Cardiac fibroblast (primary cell): ENCODE measurements at regions not wholly inside any gene's neighbourhood (a gene's known extent, or its start where the extent isn't known, plus 50 kb on each side); places are given as distances from the start of the nearest gene placed in this dataset.

ENCODE experiments used
- DNase-seq, 2 donors: peaks; one replicate each; pipeline versions ENCODE4 v3.0.0 to v3.0.0-alpha.2; 2010; ENCODE audit warnings: low read depth in 2 of 2
- H3K4me3 ChIP-seq, 2 donors: replicated peaks in 1 of 2; 1 replicate in 1 of 2; 2 replicates in 1 of 2; pipeline ENCODE4 v1.5.1; 2011; ENCODE audit warnings: low read depth in 2 of 2, low read length in 2 of 2, mild to moderate bottlenecking in 2 of 2, moderate library complexity in 1 of 2
- TF ChIP-seq, protein P1 (sequence below): IDR thresholded peaks from one replicate; pipeline ENCODE4 v1.5.1; 2011; ENCODE audit warnings: low read depth, mild to moderate bottlenecking, low read length, inconsistent platforms

DNA sequence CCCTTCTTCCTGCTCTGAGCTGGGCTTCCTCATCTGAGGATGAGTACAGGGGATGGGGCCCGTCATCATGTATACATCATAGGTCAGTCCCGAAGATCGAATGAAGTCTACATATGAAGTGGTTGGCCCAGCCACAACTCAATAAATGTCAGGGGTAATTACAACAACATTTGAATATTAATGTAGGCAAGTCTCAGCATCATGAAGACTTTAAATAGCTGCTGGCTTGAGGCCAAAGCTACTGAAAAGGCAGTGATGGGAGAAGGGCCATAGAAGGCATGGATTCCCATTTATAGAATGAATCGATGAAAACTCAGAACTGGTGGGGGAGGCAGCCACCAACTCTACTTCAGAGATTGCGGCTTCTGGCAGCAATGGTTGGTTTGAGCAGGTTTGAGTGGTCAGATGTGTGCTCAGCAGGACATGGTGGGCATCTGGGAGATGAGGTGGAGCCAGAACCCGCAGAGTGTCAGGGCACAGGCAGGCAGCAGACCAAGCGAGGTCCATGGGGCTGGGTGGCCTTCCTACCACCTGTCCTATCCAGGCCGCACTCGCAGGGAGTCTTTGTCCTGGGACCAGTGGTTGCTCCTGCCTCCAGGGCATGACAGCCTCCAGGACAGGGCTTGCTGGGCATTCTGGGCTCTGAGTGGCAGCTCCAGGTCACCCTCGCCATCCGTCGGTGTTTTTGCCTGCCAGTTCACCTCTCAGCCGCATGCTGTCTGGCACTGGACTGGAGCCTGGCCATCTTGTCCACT lies 919.1 kb downstream of the TBC1D22A start:
- TF ChIP-seq, protein P1, sequence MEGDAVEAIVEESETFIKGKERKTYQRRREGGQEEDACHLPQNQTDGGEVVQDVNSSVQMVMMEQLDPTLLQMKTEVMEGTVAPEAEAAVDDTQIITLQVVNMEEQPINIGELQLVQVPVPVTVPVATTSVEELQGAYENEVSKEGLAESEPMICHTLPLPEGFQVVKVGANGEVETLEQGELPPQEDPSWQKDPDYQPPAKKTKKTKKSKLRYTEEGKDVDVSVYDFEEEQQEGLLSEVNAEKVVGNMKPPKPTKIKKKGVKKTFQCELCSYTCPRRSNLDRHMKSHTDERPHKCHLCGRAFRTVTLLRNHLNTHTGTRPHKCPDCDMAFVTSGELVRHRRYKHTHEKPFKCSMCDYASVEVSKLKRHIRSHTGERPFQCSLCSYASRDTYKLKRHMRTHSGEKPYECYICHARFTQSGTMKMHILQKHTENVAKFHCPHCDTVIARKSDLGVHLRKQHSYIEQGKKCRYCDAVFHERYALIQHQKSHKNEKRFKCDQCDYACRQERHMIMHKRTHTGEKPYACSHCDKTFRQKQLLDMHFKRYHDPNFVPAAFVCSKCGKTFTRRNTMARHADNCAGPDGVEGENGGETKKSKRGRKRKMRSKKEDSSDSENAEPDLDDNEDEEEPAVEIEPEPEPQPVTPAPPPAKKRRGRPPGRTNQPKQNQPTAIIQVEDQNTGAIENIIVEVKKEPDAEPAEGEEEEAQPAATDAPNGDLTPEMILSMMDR: no peak
- no peak for DNase-seq
- no peak overlapping the region for H3K4me3 ChIP-seq

DNA sequence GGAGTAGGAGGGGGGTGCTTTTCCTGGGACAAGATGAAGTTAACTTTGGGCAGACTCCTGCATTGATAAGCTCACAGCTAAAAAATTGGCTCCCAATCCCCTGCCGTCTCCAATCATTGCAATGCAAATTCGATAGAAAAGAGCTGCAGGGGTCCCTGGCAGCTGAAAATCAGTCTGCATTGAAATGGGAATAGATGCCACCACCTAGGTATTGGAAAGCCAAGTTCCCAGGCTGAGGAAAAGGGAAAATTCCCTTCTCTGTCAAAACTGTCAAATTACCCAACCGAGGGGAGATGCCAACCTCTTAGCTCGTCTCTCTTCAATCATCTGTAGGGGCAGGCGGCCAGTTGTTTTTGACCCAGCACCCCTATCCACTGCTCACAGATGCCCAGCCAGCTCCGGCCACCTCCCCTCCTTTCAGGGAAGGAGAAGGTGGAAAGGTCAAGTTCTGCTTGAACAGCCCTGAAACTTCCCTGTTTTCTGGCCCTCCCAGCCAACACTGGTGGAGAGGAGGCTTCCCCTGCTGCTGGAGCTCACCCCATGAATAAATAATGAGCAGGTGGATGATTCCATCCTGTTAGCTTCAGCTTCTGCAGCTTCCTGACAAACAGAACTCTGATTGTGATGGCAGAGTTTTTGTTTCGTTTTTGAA lies 916.3 kb downstream of the TBC1D22A start:
- no peak for DNase-seq
- TF ChIP-seq, protein P1: no peak
- no peak overlapping the region for H3K4me3 ChIP-seq

DNA sequence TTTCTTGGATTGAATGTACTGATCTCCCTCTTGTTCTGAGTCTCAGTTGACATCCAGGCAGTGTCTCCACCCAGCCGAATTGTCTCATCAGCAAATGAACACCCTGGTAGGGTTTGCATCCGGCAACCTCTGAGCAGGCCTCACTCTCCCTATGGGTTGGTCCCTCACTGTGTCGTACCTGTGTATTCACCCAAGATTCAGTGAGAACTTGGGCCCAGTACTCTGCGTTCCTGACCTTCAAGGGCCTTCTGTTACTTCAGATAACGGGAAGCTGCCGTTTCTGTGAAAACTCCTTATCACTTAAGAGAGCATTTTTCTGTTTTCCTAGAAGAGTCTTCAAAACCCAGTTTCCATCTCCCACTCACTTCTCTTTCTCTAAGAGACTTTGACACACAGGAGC lies 915.6 kb downstream of the TBC1D22A start:
- TF ChIP-seq, protein P1: no peak
- DNase-seq: no peak
- H3K4me3 ChIP-seq: no peak overlapping the region

DNA sequence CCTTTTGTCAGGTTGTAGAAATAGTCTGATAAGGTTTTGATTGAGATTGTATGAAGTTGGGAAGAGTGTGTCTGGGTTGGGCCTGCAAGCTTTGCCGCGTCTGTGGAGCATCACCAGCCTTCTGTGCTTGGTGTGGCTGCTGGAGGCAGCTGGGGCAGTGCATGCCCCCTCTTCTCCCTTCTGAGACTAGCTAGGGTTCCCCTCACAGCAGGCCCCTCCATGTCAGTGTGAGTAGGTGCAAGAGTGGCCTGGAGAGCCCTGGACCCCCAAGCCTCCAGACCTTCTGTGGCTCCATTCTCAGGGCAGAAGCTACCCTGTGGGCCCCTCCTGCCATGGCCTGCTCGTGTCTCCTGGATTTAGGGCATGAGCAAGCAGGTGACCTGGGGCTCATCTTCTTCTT lies 914.2 kb downstream of the TBC1D22A start:
- TF ChIP-seq, protein P1: no peak

DNA sequence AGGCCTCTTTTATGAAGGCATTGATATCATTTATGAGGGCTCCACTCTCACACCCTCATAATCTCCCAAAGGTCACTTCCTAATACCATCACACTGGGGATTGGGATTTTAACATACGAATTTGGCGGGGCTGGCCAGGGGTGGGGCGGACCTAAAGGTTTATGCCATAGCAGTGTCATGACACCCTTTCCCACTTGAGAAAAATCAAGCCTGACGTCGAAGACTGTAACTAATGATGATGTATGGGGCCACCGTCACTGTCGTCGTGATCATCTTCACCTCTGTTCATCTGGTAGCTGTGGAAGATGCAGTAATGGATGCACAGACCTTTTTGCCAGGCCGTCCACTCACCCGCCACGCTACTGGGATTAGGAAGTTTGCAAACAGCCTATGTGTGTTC lies 912.1 kb downstream of the TBC1D22A start:
- TF ChIP-seq, protein P1: no peak
- no peak overlapping the region for H3K4me3 ChIP-seq
- DNase-seq: no peak

More for the DNA sequence above, 914.2 kb downstream of the TBC1D22A start:
- DNase-seq: no peak
- no peak overlapping the region for H3K4me3 ChIP-seq

DNA sequence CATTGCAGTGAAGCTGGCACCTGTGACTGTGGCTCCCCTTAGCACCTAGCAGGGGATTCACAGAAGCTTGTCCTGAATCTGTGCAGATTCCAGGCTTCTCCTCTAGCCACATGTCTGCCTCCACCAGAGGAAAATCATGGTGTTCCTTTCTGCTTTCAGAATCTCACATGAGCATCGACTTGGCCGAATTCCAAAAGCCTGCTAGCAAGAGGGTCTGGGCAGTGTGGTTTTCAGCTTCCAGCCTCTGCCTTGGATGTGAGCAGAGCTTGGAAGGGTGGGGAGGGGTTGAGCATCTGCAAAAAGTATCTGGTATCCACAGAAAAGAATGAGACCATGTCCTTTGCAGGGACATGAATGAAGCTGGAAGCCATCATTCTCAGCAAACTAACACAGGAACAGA lies 911.1 kb downstream of the TBC1D22A start:
- DNase-seq: no peak
- TF ChIP-seq, protein P1: no peak
- H3K4me3 ChIP-seq: no peak overlapping the region
